ENCODE measurements at regions not wholly inside any gene's neighbourhood (a gene's known extent, or its start where the extent isn't known, plus 50 kb on each side); places are given as distances from the start of the nearest gene placed in this dataset.

DNA sequence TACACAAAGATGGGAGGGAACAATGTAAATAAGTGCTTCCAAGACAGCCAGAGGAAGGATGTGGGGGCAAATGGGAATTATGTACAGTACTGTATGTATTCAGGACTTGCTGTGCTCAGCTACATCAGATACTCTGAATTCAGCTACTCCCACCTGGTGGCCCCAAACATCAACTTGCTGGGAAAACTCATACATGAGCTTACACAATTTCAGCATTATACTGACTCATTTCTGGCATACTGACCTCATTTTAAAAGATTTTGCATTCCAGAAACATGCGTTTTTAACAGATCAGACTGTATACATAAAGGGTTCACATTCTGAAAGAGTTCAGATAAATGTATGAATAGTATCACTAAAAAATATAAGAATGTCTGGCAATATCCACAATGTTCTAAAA lies 59.7 kb downstream of the GPX5 start:
- no peak for DNase-seq
- H3K27me3 ChIP-seq, result peaks cover 23 to 44% (median 31%) of the 10 kb centered on the region in 3 donors
- H3K4me3 ChIP-seq, result no peak overlapping the region
- intact Hi-C loops (cut with DNase I; ENCODE audit: low total_unique reads), result no loop called here
- ATAC-seq, result no peak
- no peaks in the 10 kb centered on the region for H3K9me3 ChIP-seq
- no peaks in the 10 kb centered on the region for H3K36me3 ChIP-seq
- TF ChIP-seq POLR2A (IDR thresholded peaks at IDR 0.05), result no peak
- no peak for TF ChIP-seq CTCF (IDR thresholded peaks at IDR 0.05 in 4 of 5, conservative IDR thresholded peaks at IDR 0.05 in 1 of 5)
- in situ Hi-C loops (cut with MboI; ENCODE audit: low sequenced_read_pairs in 4 of 4), result no loop called here
- H3K27ac ChIP-seq, result no peak overlapping the region
- H3K4me1 ChIP-seq, result no peaks in the 10 kb centered on the region

DNA sequence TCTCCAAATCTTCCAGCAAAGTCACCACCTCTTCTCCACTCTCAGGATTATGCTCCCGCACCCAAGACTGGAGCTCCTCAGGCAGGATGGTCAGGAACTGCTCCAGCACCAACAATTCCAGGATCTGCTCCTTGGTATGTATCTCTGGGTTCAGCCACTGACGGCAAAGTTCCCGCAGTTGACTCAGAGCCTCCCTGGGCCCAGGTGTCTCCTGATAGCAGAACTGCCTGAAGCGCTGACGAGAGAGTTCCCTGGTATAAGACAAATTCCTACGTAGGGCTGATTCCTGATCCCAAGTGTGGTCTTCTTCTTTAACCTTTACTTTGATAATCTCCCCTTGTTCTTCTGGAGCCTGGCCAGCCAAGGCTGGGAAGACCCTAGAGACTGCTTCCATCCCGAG lies 60.6 kb downstream of the GPX5 start:
- no peak overlapping the region for H3K27ac ChIP-seq
- in situ Hi-C loops (cut with MboI; ENCODE audit: low sequenced_read_pairs in 4 of 4), result no loop called here
- H3K4me3 ChIP-seq, result peak overlapping the region in 1 of 4 donors; percentile 43
- no peaks in the 10 kb centered on the region for H3K4me1 ChIP-seq
- no peak for TF ChIP-seq CTCF (IDR thresholded peaks at IDR 0.05 in 4 of 5, conservative IDR thresholded peaks at IDR 0.05 in 1 of 5)
- no peak for TF ChIP-seq POLR2A (IDR thresholded peaks at IDR 0.05)
- no peaks in the 10 kb centered on the region for H3K9me3 ChIP-seq
- DNase-seq (no peak), ATAC-seq (no peak)
- intact Hi-C loops (cut with DNase I; ENCODE audit: low total_unique reads), result no loop called here
- peaks cover 31 to 50% (median 39%) of the 10 kb centered on the region in 3 donors for H3K27me3 ChIP-seq
- H3K36me3 ChIP-seq, result no peaks in the 10 kb centered on the region

- TF ChIP-seq POLR2A (IDR thresholded peaks at IDR 0.05), result no peak
- no peak for TF ChIP-seq CTCF (IDR thresholded peaks at IDR 0.05 in 4 of 5, conservative IDR thresholded peaks at IDR 0.05 in 1 of 5)
- no peaks in the 10 kb centered on the region for H3K36me3 ChIP-seq
- no peak for DNase-seq
- in situ Hi-C loops (cut with MboI; ENCODE audit: low sequenced_read_pairs in 4 of 4), result no loop called here
- no peaks in the 10 kb centered on the region for H3K4me1 ChIP-seq
- peaks cover 36 to 50% (median 46%) of the 10 kb centered on the region in 3 donors for H3K27me3 ChIP-seq
- H3K4me3 ChIP-seq, result peak overlapping the region; percentile 34 to 46 (median 44)
- no peak overlapping the region for H3K27ac ChIP-seq
- no peak for ATAC-seq
- no peaks in the 10 kb centered on the region for H3K9me3 ChIP-seq
- intact Hi-C loops (cut with DNase I; ENCODE audit: low total_unique reads), result no loop called here
Observed at GRCh38 chr6:28586962-28587745, 61.5 kb downstream of the GPX5 start.

DNA sequence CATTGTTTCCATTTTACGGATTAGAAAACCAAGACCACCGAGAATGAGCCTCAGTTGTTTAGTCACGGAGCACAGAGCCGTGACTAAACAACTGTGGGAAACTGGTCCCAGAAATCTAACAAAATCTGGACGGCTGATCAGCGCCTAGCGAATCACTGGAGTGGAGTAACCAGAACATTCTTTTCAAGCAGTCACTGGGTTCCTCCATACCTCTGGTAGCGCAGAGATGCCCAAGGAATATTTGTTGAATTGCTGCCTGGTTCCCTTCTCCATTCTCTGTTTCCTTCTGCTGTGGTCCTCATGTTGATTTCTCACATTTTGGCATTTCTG lies 62.0 kb downstream of the GPX5 start:
- Histone ChIP-seq H3K9me3 (no peaks in the 10 kb centered on the region), H3K27me3 (peaks cover 36 to 50% (median 46%) of the 10 kb centered on the region in 3 donors), H3K27ac (no peak overlapping the region), H3K4me3 (peak overlapping the region in 1 of 4 donors; percentile 46), H3K36me3 (no peaks in the 10 kb centered on the region), H3K4me1 (no peaks in the 10 kb centered on the region)
- intact Hi-C loops (cut with DNase I; ENCODE audit: low total_unique reads) (no loop called here), in situ Hi-C loops (cut with MboI; ENCODE audit: low sequenced_read_pairs in 4 of 4) (no loop called here)
- TF ChIP-seq POLR2A (IDR thresholded peaks at IDR 0.05), result no peak
- TF ChIP-seq CTCF (IDR thresholded peaks at IDR 0.05 in 4 of 5, conservative IDR thresholded peaks at IDR 0.05 in 1 of 5), result no peak
- DNase-seq (no peak), ATAC-seq (no peak)

- DNase-seq (no peak), ATAC-seq (no peak)
- Histone ChIP-seq H3K36me3 (no peaks in the 10 kb centered on the region), H3K27me3 (peaks cover 36 to 50% (median 46%) of the 10 kb centered on the region in 3 donors), H3K9me3 (no peaks in the 10 kb centered on the region), H3K4me1 (no peaks in the 10 kb centered on the region), H3K27ac (no peak overlapping the region), H3K4me3 (no peak overlapping the region)
- in situ Hi-C loops (cut with MboI; ENCODE audit: low sequenced_read_pairs in 4 of 4) (no loop called here), intact Hi-C loops (cut with DNase I; ENCODE audit: low total_unique reads) (no loop called here)
- TF ChIP-seq CTCF (IDR thresholded peaks at IDR 0.05 in 4 of 5, conservative IDR thresholded peaks at IDR 0.05 in 1 of 5) (no peak), POLR2A (IDR thresholded peaks at IDR 0.05) (no peak)
Observed at GRCh38 chr6:28588666-28589065, 63.0 kb downstream of the GPX5 start.
